ENCODE measurements at regions not wholly inside any gene's neighbourhood (a gene's known extent, or its start where the extent isn't known, plus 50 kb on each side); places are given as distances from the start of the nearest gene placed in this dataset.

DNA sequence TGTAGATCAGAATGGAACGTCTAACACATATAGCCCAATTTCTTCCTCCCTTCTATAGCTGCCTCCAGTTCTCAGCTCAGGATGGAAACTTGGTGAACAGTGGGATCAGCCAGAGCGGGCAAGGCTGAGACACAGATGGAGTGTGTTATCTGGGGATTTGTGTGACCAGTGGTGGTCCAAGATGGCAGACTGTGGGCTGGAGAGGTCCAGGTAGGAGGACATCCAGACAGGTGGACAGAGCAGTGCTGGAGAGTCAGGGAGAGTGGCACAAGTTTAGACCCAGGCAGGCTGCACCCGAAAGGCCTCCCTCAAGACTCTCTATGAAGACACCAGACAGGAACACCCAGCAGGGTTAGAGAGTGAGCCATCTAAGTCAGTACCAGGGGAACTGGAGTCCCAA lies 116.1 kb upstream of the CPSF6 start:
- ChIA-PET POLR2A (no interaction called here), CTCF (interaction anchor here (1.1 kb wide), 1 partner anchor 8 kb away, joined by 4 read pairs; no protein-coding TSS in a partner anchor)
- DNase-seq (ENCODE audit: low read depth): no peak
- TF ChIP-seq, protein P1, sequence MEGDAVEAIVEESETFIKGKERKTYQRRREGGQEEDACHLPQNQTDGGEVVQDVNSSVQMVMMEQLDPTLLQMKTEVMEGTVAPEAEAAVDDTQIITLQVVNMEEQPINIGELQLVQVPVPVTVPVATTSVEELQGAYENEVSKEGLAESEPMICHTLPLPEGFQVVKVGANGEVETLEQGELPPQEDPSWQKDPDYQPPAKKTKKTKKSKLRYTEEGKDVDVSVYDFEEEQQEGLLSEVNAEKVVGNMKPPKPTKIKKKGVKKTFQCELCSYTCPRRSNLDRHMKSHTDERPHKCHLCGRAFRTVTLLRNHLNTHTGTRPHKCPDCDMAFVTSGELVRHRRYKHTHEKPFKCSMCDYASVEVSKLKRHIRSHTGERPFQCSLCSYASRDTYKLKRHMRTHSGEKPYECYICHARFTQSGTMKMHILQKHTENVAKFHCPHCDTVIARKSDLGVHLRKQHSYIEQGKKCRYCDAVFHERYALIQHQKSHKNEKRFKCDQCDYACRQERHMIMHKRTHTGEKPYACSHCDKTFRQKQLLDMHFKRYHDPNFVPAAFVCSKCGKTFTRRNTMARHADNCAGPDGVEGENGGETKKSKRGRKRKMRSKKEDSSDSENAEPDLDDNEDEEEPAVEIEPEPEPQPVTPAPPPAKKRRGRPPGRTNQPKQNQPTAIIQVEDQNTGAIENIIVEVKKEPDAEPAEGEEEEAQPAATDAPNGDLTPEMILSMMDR (IDR thresholded peaks at IDR 0.05; ENCODE audit: insufficient read depth, low read depth, low read length): no peak
- no peaks in the 10 kb centered on the region for H3K36me3 ChIP-seq (ENCODE audit: control insufficient read depth, insufficient read depth, low read length)
- H3K4me3 ChIP-seq (ENCODE audit: low read depth, low read length): no peak overlapping the region
- H3K27me3 ChIP-seq (ENCODE audit: control insufficient read depth, insufficient read depth, low read length): peaks cover 2% of the 10 kb centered on the region

DNA sequence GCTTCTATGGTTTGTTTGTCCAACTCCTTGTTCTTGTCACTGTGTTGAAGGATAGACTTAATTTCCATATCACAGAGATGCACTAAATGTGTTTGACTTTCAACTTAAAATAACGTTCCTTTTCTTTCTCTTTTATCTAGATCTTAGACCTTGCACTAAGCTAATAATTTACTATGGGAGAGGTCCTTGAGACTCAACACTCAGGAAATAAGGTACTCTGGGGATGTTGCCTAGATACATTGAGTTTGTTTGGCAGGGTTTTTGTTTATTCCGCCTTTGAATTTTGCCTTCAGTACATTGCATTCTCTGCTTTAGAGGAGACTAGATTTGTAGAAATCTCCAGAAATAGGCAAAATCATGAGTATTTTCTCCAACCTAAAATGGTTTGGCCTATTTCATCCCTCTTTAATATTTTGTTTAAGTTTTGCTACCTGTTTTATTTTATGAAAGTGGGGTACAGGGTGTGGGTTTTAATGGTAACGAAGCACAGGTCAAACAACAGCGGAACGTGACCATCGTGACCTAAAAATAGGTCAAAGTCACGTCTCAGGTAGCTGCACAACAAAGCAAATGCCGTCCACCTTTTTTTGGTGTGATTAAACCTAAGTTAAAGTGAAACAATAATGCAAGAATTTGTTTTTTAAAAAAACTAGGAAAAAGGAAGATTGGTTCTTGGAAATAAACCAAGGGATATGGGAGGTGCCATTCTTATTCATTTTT lies 115.3 kb upstream of the CPSF6 start:
- DNase-seq (ENCODE audit: low read depth): no peak
- Histone ChIP-seq H3K4me3 (ENCODE audit: low read depth, low read length) (no peak overlapping the region), H3K27me3 (ENCODE audit: control insufficient read depth, insufficient read depth, low read length) (peaks cover 2% of the 10 kb centered on the region), H3K36me3 (ENCODE audit: control insufficient read depth, insufficient read depth, low read length) (no peaks in the 10 kb centered on the region)
- TF ChIP-seq, protein P1 (IDR thresholded peaks at IDR 0.05; ENCODE audit: insufficient read depth, low read depth, low read length): no peak
- POLR2A ChIA-PET: no interaction called here
- CTCF ChIA-PET: no interaction called here

GRCh38 chr12:69129017-69129416 lies 110.4 kb upstream of the CPSF6 start:
- H3K36me3 ChIP-seq (ENCODE audit: control insufficient read depth, insufficient read depth, low read length): no peaks in the 10 kb centered on the region
- ChIA-PET POLR2A (no interaction called here), CTCF (interaction anchor here (2.0 kb wide), 1 partner anchor 13 kb away, joined by 6 read pairs; no protein-coding TSS in a partner anchor)
- TF ChIP-seq, protein P1 (IDR thresholded peaks at IDR 0.05; ENCODE audit: insufficient read depth, low read depth, low read length): no peak
- DNase-seq (ENCODE audit: low read depth): no peak
- H3K4me3 ChIP-seq (ENCODE audit: low read depth, low read length): no peak overlapping the region
- peaks cover 1% of the 10 kb centered on the region; the same call in 1 of the 2 replicates for H3K27me3 ChIP-seq (ENCODE audit: control insufficient read depth, insufficient read depth, low read length)

DNA sequence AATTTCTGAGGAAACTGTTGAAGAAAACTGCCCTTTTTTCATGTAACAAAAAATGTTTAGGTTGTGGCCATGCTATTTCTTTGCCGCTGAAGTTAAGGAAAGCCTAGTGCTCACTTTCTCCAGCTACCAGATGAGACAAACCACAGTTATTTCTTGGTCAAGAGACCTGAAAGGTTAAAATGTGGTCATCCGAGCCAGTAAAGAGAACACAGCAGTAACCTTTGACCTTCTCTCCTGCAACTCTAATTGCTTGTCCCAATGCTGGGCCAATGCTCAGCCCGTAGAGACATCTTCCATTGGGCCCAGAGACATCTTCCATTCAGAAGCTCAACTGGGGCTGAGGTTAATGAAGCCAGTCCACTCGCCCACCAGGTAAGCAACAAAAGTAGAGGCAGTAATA lies 109.8 kb upstream of the CPSF6 start:
- ChIA-PET CTCF (interaction anchor here (1.2 to 4.7 kb wide), 3 partner anchors 12 to 26 kb away, joined by 3 to 19 read pairs (median 6); no protein-coding TSS in a partner anchor), POLR2A (no interaction called here)
- no peaks in the 10 kb centered on the region for H3K36me3 ChIP-seq (ENCODE audit: control insufficient read depth, insufficient read depth, low read length)
- no peak for DNase-seq (ENCODE audit: low read depth)
- H3K4me3 ChIP-seq (ENCODE audit: low read depth, low read length): no peak overlapping the region
- TF ChIP-seq, protein P1 (IDR thresholded peaks at IDR 0.05; ENCODE audit: insufficient read depth, low read depth, low read length): no peak
- peaks cover 1% of the 10 kb centered on the region; the same call in 1 of the 2 replicates for H3K27me3 ChIP-seq (ENCODE audit: control insufficient read depth, insufficient read depth, low read length)

DNA sequence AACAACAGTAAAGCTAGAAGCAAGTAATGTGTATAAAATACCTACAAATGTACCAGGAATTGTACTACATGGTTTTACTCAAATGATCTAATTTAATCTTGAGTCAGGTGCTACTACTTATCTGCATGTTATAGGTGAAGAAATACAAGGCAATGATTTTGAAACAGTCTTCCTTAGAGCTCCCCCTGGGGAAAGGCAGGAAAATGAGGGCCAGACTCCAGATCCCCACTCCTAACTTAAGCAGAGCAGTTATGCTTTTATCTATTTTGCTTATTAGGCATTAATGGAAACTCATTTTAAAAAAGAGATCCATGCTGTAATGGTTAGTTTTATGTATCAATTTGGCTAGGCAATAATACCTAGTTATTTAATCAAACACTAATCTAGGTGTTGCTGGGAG lies 109.3 kb upstream of the CPSF6 start:
- ChIA-PET POLR2A (no interaction called here), CTCF (interaction anchor here (1.2 to 4.7 kb wide), 3 partner anchors 12 to 26 kb away, joined by 3 to 19 read pairs (median 6); no protein-coding TSS in a partner anchor)
- H3K36me3 ChIP-seq (ENCODE audit: control insufficient read depth, insufficient read depth, low read length): no peaks in the 10 kb centered on the region
- H3K4me3 ChIP-seq (ENCODE audit: low read depth, low read length): no peak overlapping the region
- no peak for DNase-seq (ENCODE audit: low read depth)
- TF ChIP-seq, protein P1 (IDR thresholded peaks at IDR 0.05; ENCODE audit: insufficient read depth, low read depth, low read length): peak; percentile 23; the same call in 1 of the 2 replicates
- peaks cover 1% of the 10 kb centered on the region; the same call in 1 of the 2 replicates for H3K27me3 ChIP-seq (ENCODE audit: control insufficient read depth, insufficient read depth, low read length)
